H7 (cell line): ENCODE measurements at regions not wholly inside any gene's neighbourhood (a gene's known extent, or its start where the extent isn't known, plus 50 kb on each side); places are given as distances from the start of the nearest gene placed in this dataset.

Experiments used
- DNase-seq: peaks from one replicate; pipeline ENCODE4 v3.0.0; 2012
- H3K27me3 ChIP-seq: 2 replicates; pipeline ENCODE4 v1.6.0; 2011; ENCODE audit warnings: mild to moderate bottlenecking, low read length; ENCODE audit not compliant: control insufficient read depth, insufficient read depth
- H3K36me3 ChIP-seq: replicated peaks from 2 replicates; pipeline ENCODE4 v1.5.1; 2011; ENCODE audit warnings: low read length; ENCODE audit not compliant: control insufficient read depth, insufficient read depth
- H3K4me3 ChIP-seq: 2 replicates; pipeline ENCODE4 v1.5.1; 2011; ENCODE audit warnings: low read depth, mild to moderate bottlenecking, control low read depth, low read length, moderate library complexity; ENCODE audit not compliant: insufficient read depth

DNA sequence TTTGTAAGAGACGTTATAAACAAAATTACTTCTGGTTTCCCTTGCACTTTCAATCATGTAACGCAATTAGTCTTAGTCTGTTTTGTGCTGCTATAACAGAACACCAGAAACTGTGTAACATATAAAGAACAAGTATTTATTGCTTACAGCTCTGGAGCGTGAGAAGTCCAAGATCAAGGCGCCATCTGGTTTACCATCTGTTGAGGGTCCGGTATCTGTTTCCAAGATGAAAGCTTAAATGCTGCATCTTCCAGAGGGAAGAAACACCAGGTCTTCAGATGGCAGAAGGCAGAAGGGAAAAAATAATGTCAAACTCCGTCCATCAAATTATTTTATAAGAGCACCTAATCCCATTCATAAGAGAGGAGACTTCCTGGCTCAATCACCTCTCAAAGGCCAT is 474.1 kb downstream of the PDGFC start:
- no peak for DNase-seq
- no peaks in the 10 kb centered on the region for H3K27me3 ChIP-seq
- H3K36me3 ChIP-seq = no peaks in the 10 kb centered on the region
- H3K4me3 ChIP-seq = no peak overlapping the region

DNA sequence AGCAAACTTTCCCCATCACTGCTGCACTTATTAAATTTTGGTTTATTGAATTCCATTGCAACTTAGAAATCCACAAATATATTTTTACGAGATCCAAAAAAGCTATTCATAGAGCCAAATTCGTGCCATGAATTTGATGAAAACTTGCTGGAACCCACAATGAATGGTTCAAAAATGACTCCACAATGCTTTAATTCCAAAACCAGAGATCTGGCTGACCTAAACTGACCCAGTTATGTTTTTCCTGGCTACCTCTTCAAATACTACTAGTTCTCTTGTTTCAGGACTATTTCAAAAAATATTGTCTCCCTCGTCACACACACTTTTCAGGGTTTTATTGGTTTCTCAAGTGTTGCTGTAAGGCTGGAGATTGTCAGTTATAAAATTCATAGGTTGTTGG is 474.8 kb downstream of the PDGFC start:
- no peaks in the 10 kb centered on the region for H3K36me3 ChIP-seq
- no peak overlapping the region for H3K4me3 ChIP-seq
- H3K27me3 ChIP-seq = no peaks in the 10 kb centered on the region
- no peak for DNase-seq

DNA sequence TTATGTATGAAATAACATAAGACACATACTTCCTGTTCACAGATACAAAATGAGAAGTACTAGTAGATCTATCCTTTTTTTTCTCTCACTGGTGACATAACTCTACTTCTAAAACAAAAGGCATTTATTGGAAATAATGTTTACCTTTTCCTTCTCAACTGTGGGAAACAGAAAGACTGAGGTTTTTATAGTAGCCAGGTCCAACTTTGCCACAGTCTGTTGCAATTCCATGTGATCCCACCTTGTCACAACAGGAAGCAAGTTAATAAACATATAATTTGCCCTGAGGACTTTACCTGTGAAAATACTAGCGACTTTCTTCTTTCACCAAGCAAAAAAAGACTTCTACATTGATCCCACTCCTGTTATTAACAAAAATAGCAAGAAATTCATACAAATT is 475.8 kb downstream of the PDGFC start:
- Histone ChIP-seq H3K36me3 (no peaks in the 10 kb centered on the region), H3K27me3 (no peaks in the 10 kb centered on the region), H3K4me3 (no peak overlapping the region)
- no peak for DNase-seq

DNA sequence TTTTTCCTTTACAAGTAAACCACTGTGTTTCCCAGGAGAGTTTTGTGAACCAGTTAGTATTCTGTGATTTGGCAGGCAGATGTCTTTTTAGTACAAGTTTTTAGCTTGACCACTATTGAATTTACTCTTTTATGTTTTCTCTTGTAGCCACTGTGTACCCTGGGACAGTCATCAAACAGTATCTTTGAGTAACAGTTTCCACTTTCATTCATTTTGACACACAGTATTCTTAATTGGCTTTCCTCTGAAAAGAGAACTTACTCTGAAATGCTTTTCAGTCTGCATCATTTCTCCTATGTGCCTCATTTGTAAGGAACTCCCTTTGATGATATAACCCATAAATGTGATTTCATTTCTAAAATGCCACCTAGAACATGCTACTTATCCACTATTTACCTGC is 476.5 kb downstream of the PDGFC start:
- H3K4me3 ChIP-seq = no peak overlapping the region
- H3K36me3 ChIP-seq = no peaks in the 10 kb centered on the region
- no peaks in the 10 kb centered on the region for H3K27me3 ChIP-seq
- DNase-seq = no peak

DNA sequence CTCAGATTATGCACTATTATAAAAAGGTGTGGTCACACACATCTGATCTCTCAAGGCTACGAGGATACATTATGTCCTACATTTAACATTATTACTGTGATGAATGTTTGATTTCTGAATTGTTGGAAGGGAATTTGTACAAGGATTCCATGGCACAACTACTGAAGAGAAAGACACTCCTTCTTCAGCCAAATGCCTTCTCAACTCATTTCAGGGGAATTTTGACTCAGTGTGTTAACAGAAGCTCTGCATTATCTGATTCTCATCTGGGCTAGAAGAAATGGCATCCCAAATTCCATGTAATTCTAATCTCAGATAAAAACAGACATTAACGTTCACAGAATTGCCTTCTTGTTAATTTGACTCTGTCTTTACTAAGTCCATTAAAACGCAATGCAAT is 477.7 kb downstream of the PDGFC start:
- H3K36me3 ChIP-seq = no peaks in the 10 kb centered on the region
- no peak for DNase-seq
- H3K27me3 ChIP-seq = no peaks in the 10 kb centered on the region
- H3K4me3 ChIP-seq = no peak overlapping the region

DNA sequence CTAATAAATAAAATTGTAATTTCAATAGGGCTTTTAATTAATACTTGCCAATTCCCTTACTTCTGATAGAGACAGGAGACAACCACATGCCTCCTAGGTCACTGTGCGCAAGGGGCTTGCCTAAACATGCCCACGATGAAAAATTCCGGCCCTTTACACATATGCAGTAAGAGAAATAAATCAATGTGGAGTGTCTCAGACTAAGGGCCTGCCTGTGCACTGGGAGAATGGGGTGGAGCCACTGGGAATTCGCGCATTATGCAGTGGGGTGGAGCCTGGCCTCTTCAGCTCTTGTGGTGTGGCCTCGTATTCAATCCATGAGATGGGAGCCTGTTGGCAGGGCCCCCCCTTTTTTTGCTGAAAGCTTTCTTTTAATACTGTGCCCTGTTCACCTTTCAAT is 484.5 kb downstream of the PDGFC start:
- H3K27me3 ChIP-seq = no peaks in the 10 kb centered on the region
- no peak for DNase-seq
- no peaks in the 10 kb centered on the region for H3K36me3 ChIP-seq
- H3K4me3 ChIP-seq = no peak overlapping the region

DNA sequence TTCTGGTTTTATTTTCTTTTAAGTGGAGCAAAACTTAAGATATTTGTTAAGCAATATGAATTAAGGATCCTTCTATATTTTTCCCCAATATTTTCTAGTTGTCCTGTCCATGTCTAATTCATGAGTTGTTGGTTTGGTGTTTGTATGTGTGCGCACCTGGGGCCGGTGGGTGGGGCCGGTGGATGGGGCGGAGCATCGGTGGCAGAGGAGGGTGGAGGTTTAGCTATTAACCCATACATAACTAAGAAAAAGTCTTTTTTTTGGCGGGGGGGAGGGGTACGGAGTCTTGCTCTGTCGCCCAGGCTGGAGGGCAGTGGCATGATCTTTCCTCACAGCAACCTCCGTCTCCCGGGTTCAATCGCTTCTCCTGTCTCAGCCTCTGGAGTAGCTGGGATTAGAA is 489.8 kb downstream of the PDGFC start:
- no peak overlapping the region for H3K4me3 ChIP-seq
- H3K27me3 ChIP-seq = no peaks in the 10 kb centered on the region
- no peak for DNase-seq
- no peaks in the 10 kb centered on the region for H3K36me3 ChIP-seq

DNA sequence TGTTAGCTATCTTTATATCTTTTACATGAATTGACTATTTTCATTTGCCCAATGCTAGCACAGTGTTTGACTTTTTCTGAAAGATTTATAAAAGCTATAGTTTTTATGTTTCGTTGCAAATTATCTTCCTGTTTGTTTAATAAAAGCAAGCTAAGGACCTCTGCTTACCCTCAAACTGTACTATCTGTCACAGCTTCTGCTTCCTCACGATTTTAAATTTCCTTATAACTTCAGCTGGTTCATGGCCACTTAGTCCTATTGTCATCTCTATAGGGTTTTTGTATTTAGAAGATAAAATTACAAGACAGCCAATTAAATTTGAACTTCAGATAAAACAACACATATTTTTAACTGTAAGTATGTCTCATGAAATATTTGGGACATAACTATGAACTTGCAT is 494.0 kb downstream of the PDGFC start:
- no peak for DNase-seq
- Histone ChIP-seq H3K4me3 (no peak overlapping the region), H3K36me3 (no peaks in the 10 kb centered on the region), H3K27me3 (no peaks in the 10 kb centered on the region)

DNA sequence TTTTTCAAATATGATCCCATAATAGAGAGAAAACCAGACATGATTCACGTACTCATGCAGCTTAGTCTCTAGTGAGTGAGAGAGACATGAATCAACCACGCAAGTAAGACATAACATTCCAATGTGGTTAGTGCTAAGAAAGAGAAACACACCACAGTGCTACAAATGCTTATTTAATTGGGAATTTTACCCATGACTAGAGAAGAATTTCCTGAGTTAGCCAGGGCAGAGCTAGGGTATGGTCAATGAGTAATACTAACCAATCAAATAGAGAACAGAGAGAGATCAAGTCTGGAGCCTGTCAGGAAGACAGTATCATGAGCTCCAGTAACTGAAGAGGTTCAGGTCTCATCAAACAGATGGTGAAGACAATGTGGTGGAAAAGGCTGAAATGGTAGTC is 495.2 kb downstream of the PDGFC start:
- H3K36me3 ChIP-seq = no peaks in the 10 kb centered on the region
- H3K4me3 ChIP-seq = no peak overlapping the region
- DNase-seq = no peak
- no peaks in the 10 kb centered on the region for H3K27me3 ChIP-seq

DNA sequence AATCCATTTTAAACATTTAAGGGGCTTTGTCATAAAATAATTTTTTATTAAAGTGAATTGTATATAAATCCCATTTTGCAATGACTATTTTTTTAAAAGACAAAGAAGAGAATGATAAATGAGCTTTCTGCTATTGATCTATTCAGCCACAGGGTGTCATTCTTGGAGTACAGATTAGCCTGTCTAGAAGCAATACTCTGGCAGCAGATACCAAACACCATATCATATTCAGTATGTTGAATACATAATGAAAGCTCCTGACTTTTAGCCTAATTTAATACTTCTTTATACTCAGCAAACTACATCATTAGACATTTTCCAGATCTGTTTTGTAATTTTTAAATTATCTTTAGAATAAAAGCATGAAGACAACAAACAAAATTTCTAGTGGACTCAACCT is 496.3 kb downstream of the PDGFC start:
- Histone ChIP-seq H3K4me3 (no peak overlapping the region), H3K27me3 (no peaks in the 10 kb centered on the region), H3K36me3 (no peaks in the 10 kb centered on the region)
- DNase-seq = no peak

DNA sequence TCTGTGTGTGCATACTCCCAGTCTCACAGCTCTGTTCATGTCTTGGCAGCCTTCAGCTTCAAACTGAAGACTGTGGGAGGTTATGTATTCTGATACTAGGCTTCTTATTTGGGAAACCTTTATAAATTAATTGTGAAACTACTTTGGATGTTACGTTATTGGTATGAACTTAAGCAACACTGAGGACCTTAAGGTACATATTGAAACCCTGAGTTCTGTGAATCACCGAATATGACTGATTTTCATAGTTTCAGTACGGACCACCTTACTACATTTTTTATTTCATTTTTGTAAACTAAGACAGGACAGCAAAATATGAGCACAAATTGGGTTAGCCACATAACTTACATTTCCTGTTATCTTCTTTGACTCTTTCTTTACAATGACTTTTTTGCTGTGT is 498.4 kb downstream of the PDGFC start:
- Histone ChIP-seq H3K4me3 (no peak overlapping the region), H3K27me3 (no peaks in the 10 kb centered on the region), H3K36me3 (no peaks in the 10 kb centered on the region)
- no peak for DNase-seq

DNA sequence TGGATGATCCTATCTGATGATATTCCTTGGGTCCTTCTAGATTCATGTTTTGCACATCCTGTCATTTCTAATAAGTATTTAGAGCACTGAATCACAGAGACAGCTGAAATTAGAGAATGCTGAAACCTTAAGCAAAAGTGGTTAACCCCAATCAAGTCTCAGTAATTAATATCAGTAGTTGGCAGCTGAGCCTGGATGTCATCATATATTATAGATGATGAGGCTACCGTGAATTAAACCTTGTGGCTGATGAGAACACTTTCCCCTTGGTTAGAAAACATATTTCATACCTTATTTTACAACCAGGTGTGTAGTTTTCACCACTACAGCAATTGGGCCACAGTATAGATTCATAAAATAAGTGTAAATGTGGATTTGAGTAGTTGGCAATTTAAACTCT is 499.0 kb downstream of the PDGFC start:
- no peak overlapping the region for H3K4me3 ChIP-seq
- no peak for DNase-seq

DNA sequence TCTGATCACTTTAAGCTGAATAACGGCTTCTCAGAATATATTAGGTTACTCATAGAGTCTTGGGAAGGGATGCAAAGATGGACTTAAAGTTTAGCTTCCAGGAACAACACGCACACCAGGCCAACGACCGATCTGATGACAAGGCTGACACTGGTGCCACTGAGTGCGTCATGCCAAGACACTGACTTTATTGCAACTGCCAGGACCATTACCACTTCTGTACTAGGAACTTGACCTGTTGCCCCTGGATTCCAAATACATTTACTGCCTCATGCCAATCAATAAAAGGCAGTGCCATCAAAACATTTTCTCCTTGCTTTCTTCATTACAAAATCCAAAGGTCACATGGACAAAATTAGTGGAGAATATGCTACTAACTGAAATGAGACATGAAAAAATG is 505.9 kb upstream of the CTSO start:
- no peak for DNase-seq
- no peaks in the 10 kb centered on the region for H3K27me3 ChIP-seq
- no peaks in the 10 kb centered on the region for H3K36me3 ChIP-seq
- no peak overlapping the region for H3K4me3 ChIP-seq

More for the DNA sequence above, 499.0 kb downstream of the PDGFC start:
- H3K27me3 ChIP-seq = no peaks in the 10 kb centered on the region
- H3K36me3 ChIP-seq = no peaks in the 10 kb centered on the region

DNA sequence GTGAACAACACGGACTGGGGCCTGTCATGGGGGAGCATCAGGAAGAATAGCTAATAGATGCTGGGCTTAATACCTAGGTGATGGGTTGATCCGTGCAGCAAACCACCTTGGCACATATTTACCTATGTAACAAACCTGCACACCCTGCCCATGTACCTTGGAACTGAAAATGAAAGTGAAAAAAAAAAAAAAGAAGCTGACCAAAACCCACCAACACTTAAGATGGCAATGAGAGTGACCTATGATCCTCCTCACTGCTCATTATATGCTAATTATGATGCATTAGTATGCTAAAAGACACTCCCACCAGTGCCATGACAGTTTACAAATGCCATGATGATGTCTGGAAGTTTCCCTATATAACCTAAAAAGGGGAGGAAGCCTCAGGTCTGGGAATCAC is 503.2 kb upstream of the CTSO start:
- Histone ChIP-seq H3K36me3 (no peaks in the 10 kb centered on the region), H3K4me3 (no peak overlapping the region), H3K27me3 (no peaks in the 10 kb centered on the region)
- no peak for DNase-seq

DNA sequence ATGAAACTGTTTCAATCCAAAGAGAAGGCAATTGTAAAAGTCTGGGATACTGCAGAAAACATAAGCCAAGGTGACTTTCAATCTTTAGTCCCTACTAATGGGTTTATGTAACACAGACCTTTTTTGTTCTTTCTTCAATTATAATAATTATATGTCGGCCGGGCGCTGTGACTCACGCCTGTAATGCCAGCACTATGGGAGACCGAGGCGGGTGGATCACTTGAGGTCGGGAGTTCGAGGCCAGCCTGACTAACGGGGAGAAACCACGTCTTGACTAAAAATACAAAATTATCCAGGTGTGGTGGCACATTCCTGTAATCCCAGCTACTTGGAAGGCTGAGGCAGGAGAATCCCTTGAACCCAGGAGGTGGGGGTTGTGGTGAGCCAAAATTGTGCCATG is 489.8 kb upstream of the CTSO start:
- no peak for DNase-seq
- Histone ChIP-seq H3K4me3 (no peak overlapping the region), H3K27me3 (no peaks in the 10 kb centered on the region), H3K36me3 (no peaks in the 10 kb centered on the region)

DNA sequence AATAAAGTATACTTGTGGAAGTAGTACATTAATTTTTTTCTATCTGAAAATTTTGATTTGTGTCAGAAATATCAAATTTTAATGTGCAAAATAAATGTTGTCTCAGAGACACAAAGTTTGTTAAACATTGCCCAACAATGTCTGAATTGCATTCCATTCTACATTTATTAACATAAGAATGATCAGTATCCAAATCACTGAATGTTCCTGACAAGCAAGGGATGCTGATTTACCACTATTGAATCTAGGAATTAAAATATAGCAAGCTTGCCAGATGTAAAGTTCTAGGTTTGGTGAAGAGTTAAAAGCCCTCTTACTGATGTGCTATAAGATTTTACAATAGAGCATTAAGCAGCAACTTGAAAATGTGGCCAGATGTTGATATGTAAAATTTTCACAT is 489.2 kb upstream of the CTSO start:
- Histone ChIP-seq H3K27me3 (no peaks in the 10 kb centered on the region), H3K4me3 (no peak overlapping the region), H3K36me3 (no peaks in the 10 kb centered on the region)
- no peak for DNase-seq
